Natural killer cell (primary cell): ENCODE measurements at regions not wholly inside any gene's neighbourhood (a gene's known extent, or its start where the extent isn't known, plus 50 kb on each side); places are given as distances from the start of the nearest gene placed in this dataset.

Source experiments
- ATAC-seq, 3 donors: fragments of 150-1000 bp in 2 of 3; fragments of 200-7000 bp in 1 of 3; cut with Tn5 transposase; 1 replicate in 1 of 3; 2 replicates in 2 of 3; pipeline ENCODE4 v1.10.0; 2021; ENCODE audit warnings: mild to moderate bottlenecking in 2 of 3, moderate library complexity in 2 of 3
- DNase-seq, 2 donors: peaks; one replicate each; pipeline versions ENCODE4 v3.0.0 to v3.0.0-alpha.2; 2013 to 2021; ENCODE audit warnings: mixed read lengths in 1 of 2
- H3K27ac ChIP-seq: one replicate; pipeline ENCODE4 v1.5.1; 2013; ENCODE audit warnings: mild to moderate bottlenecking, low read length
- H3K27me3 ChIP-seq: one replicate; pipeline ENCODE4 v1.6.1; 2013; ENCODE audit warnings: low read length; ENCODE audit not compliant: control insufficient read depth, insufficient read depth
- H3K36me3 ChIP-seq: one replicate; pipeline ENCODE4 v1.6.1; 2013; ENCODE audit warnings: low read length; ENCODE audit not compliant: control insufficient read depth, insufficient read depth
- H3K4me1 ChIP-seq: one replicate; pipeline ENCODE4 v1.6.1; 2013; ENCODE audit warnings: low read length; ENCODE audit not compliant: control insufficient read depth, insufficient read depth
- H3K4me3 ChIP-seq: one replicate; pipeline ENCODE4 v1.5.1; 2013; ENCODE audit warnings: low read length
- H3K9me3 ChIP-seq: one replicate; pipeline ENCODE4 v1.6.1; 2013; ENCODE audit warnings: low read length; ENCODE audit not compliant: control insufficient read depth, insufficient read depth
- H3K27ac Mint-ChIP-seq, 2 donors: one replicate each; pipeline ENCODE4 v1.8.0; 2022; ENCODE audit warnings: mild to moderate bottlenecking in 2 of 2, mixed read lengths in 2 of 2, moderate library complexity in 1 of 2
- H3K27me3 Mint-ChIP-seq, 2 donors: one replicate each; pipeline ENCODE4 v1.8.0; 2022; ENCODE audit warnings: low read depth in 2 of 2, mixed read lengths in 2 of 2
- H3K36me3 Mint-ChIP-seq: one replicate; pipeline ENCODE4 v1.8.0; 2022; ENCODE audit warnings: mixed read lengths
- H3K4me1 Mint-ChIP-seq, 2 donors: one replicate each; pipeline ENCODE4 v1.8.0; 2022; ENCODE audit warnings: mixed read lengths in 2 of 2
- H3K4me3 Mint-ChIP-seq: one replicate; pipeline ENCODE4 v1.8.0; 2022; ENCODE audit warnings: mild to moderate bottlenecking, moderate library complexity, mixed read lengths
- H3K9me3 Mint-ChIP-seq, 2 donors: one replicate each; pipeline ENCODE4 v1.8.0; 2022; ENCODE audit warnings: mixed read lengths in 2 of 2
- CTCF ChIP-seq: fragments of 200-600 bp; IDR thresholded peaks from one replicate; pipeline ENCODE4 v1.8.0; 2022; ENCODE audit warnings: antibody characterized with exemption
- WGBS: methylation state at CpG from one replicate; pipeline ENCODE4 v1.1.7; 2013; ENCODE audit warnings: missing lambda C conversion rate; ENCODE audit not compliant: insufficient coverage; 5-methylcytosine and 5-hydroxymethylcytosine counted together
- intact Hi-C: fragments of 100-400 bp; cut with micrococcal nuclease; formaldehyde crosslinking; loops from one replicate; pipeline ENCODE4 v1.14.2; 2022

DNA sequence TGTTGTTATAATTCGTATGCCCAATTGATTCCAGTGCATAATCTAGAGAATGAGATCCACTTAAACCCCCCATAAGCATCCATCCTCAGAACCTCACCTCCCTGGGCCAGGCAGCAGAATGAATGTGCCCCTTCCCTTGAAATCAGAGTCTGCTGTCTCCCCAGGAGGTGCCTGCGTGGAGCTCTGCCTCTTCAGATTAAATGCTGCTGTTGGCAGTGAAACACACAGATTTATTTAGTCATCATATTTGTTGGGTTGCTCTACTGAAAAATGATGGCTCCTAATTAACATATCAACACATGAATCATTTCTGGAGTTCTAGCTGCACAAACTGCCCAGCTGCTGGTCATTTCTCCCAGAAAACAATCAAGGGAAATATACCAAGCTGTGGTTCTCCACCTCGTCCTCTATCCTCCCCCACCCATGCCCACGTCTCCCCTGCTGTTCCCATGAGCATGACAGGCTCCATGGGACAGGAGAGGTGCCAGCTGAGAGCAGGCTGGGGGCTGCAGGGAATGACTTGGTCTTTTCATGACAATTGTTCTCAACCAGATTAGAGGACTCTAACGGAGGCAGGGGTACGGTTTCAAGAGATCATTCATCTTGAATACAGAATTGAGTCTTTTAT is 633.1 kb downstream of the CDH26 start:
- Histone ChIP-seq H3K4me1 (no peaks in the 10 kb centered on the region), H3K36me3 (no peaks in the 10 kb centered on the region), H3K9me3 (no peaks in the 10 kb centered on the region), H3K27ac (no peak overlapping the region), H3K27me3 (no peaks in the 10 kb centered on the region), H3K4me3 (no peak overlapping the region)
- no peaks in the 10 kb centered on the region for H3K36me3 Mint-ChIP-seq
- ATAC-seq (no peak), DNase-seq (no peak)
- WGBS: 74% methylated on average over 6 of the region's 6 CpGs
- no peak overlapping the region for H3K4me3 Mint-ChIP-seq
- H3K4me1 Mint-ChIP-seq: no peaks in the 10 kb centered on the region
- H3K27ac Mint-ChIP-seq: no peak overlapping the region
- intact Hi-C loops: no loop called here
- H3K9me3 Mint-ChIP-seq: no peaks in the 10 kb centered on the region
- peaks cover 10 to 19% of the 10 kb centered on the region in 2 donors for H3K27me3 Mint-ChIP-seq
- TF ChIP-seq CTCF: no peak

DNA sequence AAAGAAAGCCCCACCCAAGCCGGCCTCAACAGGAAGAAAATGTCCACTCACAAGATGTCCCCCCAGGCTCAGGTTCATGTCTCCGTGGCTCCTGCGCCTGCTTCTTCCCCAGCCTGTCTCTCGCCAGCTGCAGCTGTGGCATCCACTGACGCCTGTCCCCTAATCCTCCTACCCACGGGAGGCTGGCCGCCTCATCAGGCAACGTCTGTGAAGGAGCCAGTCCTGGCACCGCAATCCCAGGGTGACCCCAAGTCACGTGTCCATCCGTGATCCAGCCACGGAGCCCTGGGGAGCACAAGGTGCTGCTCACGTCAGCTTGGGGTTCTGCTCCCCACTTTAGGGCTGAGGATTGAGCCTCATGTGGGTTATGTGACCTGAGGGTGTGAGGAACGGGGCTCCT is 640.3 kb downstream of the CDH26 start:
- intact Hi-C loops: no loop called here
- no peak overlapping the region for H3K4me3 ChIP-seq
- H3K36me3 Mint-ChIP-seq: no peaks in the 10 kb centered on the region
- H3K27ac Mint-ChIP-seq: no peak overlapping the region
- DNase-seq (no peak), ATAC-seq (no peak)
- no peaks in the 10 kb centered on the region for H3K9me3 ChIP-seq
- no peak overlapping the region for H3K27ac ChIP-seq
- peaks cover 5 to 6% of the 10 kb centered on the region in 2 donors for H3K27me3 Mint-ChIP-seq
- no peaks in the 10 kb centered on the region for H3K9me3 Mint-ChIP-seq
- no peak for TF ChIP-seq CTCF
- WGBS: 91% methylated on average over 14 of the region's 14 CpGs
- no peaks in the 10 kb centered on the region for H3K27me3 ChIP-seq
- no peaks in the 10 kb centered on the region for H3K36me3 ChIP-seq
- no peak overlapping the region for H3K4me3 Mint-ChIP-seq
- H3K4me1 ChIP-seq: no peaks in the 10 kb centered on the region
- no peaks in the 10 kb centered on the region for H3K4me1 Mint-ChIP-seq

DNA sequence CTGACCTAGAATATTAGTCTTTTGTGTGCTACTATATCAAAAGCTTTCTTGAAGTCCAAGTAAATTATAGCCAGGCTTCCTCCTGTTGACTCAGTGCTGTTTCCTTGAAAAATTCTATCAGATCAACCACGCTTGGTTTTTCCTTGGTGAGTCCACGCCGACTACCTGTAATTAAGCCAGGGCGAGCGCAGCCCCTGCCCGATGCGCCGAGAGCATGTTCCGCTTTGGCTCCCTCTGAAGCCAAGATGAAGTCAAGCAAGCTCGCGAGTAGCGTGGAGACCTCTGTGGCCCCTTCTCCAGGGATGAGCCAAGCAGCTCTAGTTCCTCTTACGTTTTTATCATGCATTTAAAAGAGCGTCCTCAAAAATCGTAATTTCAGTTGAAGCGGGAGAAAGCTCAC is 641.2 kb downstream of the CDH26 start:
- Mint-ChIP-seq H3K4me3 (no peak overlapping the region), H3K36me3 (no peaks in the 10 kb centered on the region), H3K27me3 (peaks cover 5 to 6% of the 10 kb centered on the region in 2 donors), H3K27ac (no peak overlapping the region), H3K9me3 (no peaks in the 10 kb centered on the region), H3K4me1 (no peaks in the 10 kb centered on the region)
- Histone ChIP-seq H3K4me1 (no peaks in the 10 kb centered on the region), H3K9me3 (no peaks in the 10 kb centered on the region), H3K4me3 (no peak overlapping the region), H3K27ac (no peak overlapping the region), H3K27me3 (no peaks in the 10 kb centered on the region), H3K36me3 (no peaks in the 10 kb centered on the region)
- DNase-seq: no peak
- TF ChIP-seq CTCF: no peak
- no peak for ATAC-seq
- intact Hi-C loops: no loop called here
- 92% methylated on average over 16 of the region's 16 CpGs for WGBS

DNA sequence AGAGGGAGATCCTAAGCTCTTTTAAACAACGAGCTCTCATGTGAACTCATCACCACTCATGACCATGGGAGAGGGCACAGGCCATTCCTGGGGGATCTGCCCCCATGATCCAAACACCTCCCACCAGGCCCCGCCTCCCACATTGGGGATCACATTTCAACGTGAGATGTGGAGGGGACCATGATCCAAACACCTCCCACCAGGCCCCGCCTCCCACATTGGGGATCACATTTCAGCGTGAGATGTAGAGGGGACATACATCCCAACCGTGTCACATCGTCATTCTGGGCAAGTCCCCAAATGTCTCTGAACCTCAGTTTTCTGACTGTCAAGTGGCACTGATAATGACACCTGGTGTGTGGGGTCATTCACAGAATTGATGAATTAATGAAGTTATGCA is 641.8 kb downstream of the CDH26 start:
- Histone ChIP-seq H3K27ac (no peak overlapping the region), H3K4me1 (no peaks in the 10 kb centered on the region), H3K9me3 (no peaks in the 10 kb centered on the region), H3K36me3 (no peaks in the 10 kb centered on the region), H3K27me3 (no peaks in the 10 kb centered on the region), H3K4me3 (no peak overlapping the region)
- ATAC-seq (no peak), DNase-seq (no peak)
- Mint-ChIP-seq H3K27ac (no peak overlapping the region), H3K4me3 (no peak overlapping the region), H3K9me3 (no peaks in the 10 kb centered on the region), H3K27me3 (peaks cover 5 to 6% of the 10 kb centered on the region in 2 donors), H3K4me1 (no peaks in the 10 kb centered on the region), H3K36me3 (no peaks in the 10 kb centered on the region)
- WGBS: 83% methylated on average over 6 of the region's 7 CpGs
- TF ChIP-seq CTCF: no peak
- intact Hi-C loops: no loop called here
